GM12892 (cell line): ENCODE measurements at regions not wholly inside any gene's neighbourhood (a gene's known extent, or its start where the extent isn't known, plus 50 kb on each side); places are given as distances from the start of the nearest gene placed in this dataset.

Experiments used
- POLR2A ChIP-seq: IDR thresholded peaks from 2 replicates; pipeline ENCODE4 v1.6.1; 2011; ENCODE audit warnings: low read depth, low read length, control low read depth
- POLR2AphosphoS5 ChIP-seq: IDR thresholded peaks from 2 replicates; pipeline ENCODE4 v1.6.1; 2011; ENCODE audit warnings: low read depth, low read length, control low read depth

- TF ChIP-seq POLR2A (no peak), POLR2AphosphoS5 (no peak)
These were observed 391.7 kb upstream of the OR4E1 start for GRCh38 chr14:22065347-22065746.
